ENCODE measurements at regions not wholly inside any gene's neighbourhood (a gene's known extent, or its start where the extent isn't known, plus 50 kb on each side); places are given as distances from the start of the nearest gene placed in this dataset.

GRCh38 chr11:111194860-111195568 lies 50.5 kb upstream of the POU2AF2 start:
- no peak for DNase-seq (ENCODE audit: low spot score)

GRCh38 chr11:111193924-111194490 lies 51.5 kb upstream of the POU2AF2 start:
- no peak for DNase-seq (ENCODE audit: low spot score)

- DNase-seq (ENCODE audit: low spot score): no peak
Measured at GRCh38 chr11:111189466-111189865, 56.1 kb upstream of the POU2AF2 start.

GRCh38 chr11:111186308-111186915 lies 59.1 kb upstream of the POU2AF2 start:
- DNase-seq (ENCODE audit: low spot score): no peak

- DNase-seq (ENCODE audit: low spot score): no peak
Measured at GRCh38 chr11:111185266-111185665, 60.3 kb upstream of the POU2AF2 start.

- no peak for DNase-seq (ENCODE audit: low spot score)
Measured at GRCh38 chr11:111183706-111184105, 61.8 kb upstream of the POU2AF2 start.

- no peak for DNase-seq (ENCODE audit: low spot score)
Measured at GRCh38 chr11:111179184-111179910, 66.2 kb upstream of the POU2AF2 start.

- no peak for DNase-seq (ENCODE audit: low spot score)
Measured at GRCh38 chr11:111177037-111177871, 68.3 kb upstream of the POU2AF2 start.

GRCh38 chr11:111176603-111177002 lies 68.9 kb upstream of the POU2AF2 start:
- DNase-seq (ENCODE audit: low spot score): no peak

GRCh38 chr11:111173221-111173620 lies 72.3 kb upstream of the POU2AF2 start:
- DNase-seq (ENCODE audit: low spot score): no peak

- DNase-seq (ENCODE audit: low spot score): no peak
Measured at GRCh38 chr11:111172321-111172862, 73.1 kb upstream of the POU2AF2 start.

GRCh38 chr11:111170761-111171379 lies 74.7 kb upstream of the POU2AF2 start:
- DNase-seq (ENCODE audit: low spot score): no peak

GRCh38 chr11:111169367-111169766 lies 76.2 kb upstream of the POU2AF2 start:
- DNase-seq (ENCODE audit: low spot score): no peak

- DNase-seq (ENCODE audit: low spot score): no peak
Measured at GRCh38 chr11:111168871-111169270, 76.7 kb upstream of the POU2AF2 start.

- no peak for DNase-seq (ENCODE audit: low spot score)
Measured at GRCh38 chr11:111167666-111168065, 77.9 kb upstream of the POU2AF2 start.

GRCh38 chr11:111166598-111166997 lies 78.9 kb upstream of the POU2AF2 start:
- DNase-seq (ENCODE audit: low spot score): no peak

- no peak for DNase-seq (ENCODE audit: low spot score)
Measured at GRCh38 chr11:111162305-111162704, 83.2 kb upstream of the POU2AF2 start.

- DNase-seq (ENCODE audit: low spot score): no peak
Measured at GRCh38 chr11:111157571-111157970, 88.0 kb upstream of the POU2AF2 start.

GRCh38 chr11:111155021-111155420 lies 90.5 kb upstream of the POU2AF2 start:
- DNase-seq (ENCODE audit: low spot score): no peak

- no peak for DNase-seq (ENCODE audit: low spot score)
Measured at GRCh38 chr11:111153194-111153593, 92.3 kb upstream of the POU2AF2 start.

GRCh38 chr11:111148953-111149352 lies 96.6 kb upstream of the POU2AF2 start:
- DNase-seq (ENCODE audit: low spot score): no peak

Measured in HuH-7 (cell line).